Liver (tissue), 3 donors: ENCODE measurements at regions not wholly inside any gene's neighbourhood (a gene's known extent, or its start where the extent isn't known, plus 50 kb on each side); places are given as distances from the start of the nearest gene placed in this dataset.

Source experiments
- FOXA2 ChIP-seq: IDR thresholded peaks from 2 replicates; pipeline ENCODE4 v1.6.1; 2016; ENCODE audit warnings: antibody characterized with exemption
- GABPA ChIP-seq, 2 donors: IDR thresholded peaks in 1 of 2; conservative IDR thresholded peaks in 1 of 2; 2 replicates each; pipeline ENCODE4 v1.6.1; 2016; ENCODE audit warnings: antibody characterized with exemption in 2 of 2, mild to moderate bottlenecking in 1 of 2, moderate library complexity in 1 of 2
- RXRA ChIP-seq, 2 donors: IDR thresholded peaks; 2 replicates each; pipeline ENCODE4 v1.6.1; 2017 to 2018; ENCODE audit warnings: antibody characterized with exemption in 2 of 2, mild to moderate bottlenecking in 1 of 2
- TF ChIP-seq, protein P1 (sequence below): IDR thresholded peaks from 2 replicates; pipeline ENCODE4 v1.6.1; 2016; ENCODE audit warnings: antibody characterized with exemption
- TF ChIP-seq, protein P2 (sequence below): fragments of 150-350 bp; IDR thresholded peaks from 2 replicates; pipeline ENCODE4 v1.5.1; 2017; ENCODE audit warnings: improper control_type of control experiment, low read depth, low read length; ENCODE audit not compliant: missing input control
- donor health status: healthy.
- donor health status: healthy.

DNA sequence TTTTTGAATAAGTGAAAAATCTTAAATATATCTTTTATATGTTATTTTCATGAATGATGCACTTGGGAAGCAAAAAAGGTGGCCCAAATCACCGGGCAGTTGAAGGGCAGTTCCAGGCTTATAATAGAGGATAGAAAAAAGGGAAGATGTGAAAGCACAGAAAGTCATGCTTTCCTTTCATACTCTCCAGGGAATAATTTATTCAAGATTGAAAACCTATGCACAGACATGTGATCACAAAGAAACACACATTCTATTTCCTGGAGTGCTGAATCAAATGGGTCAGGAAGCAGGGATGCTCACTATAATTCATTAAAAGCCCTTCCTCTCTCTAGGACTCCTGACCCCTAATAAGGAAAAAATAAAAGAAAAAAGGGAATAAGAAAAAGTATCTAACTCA is 66.1 kb upstream of the USP38 start:
- no peak for TF ChIP-seq RXRA (IDR thresholded peaks at IDR 0.05)
- TF ChIP-seq GABPA (IDR thresholded peaks at IDR 0.05 in 1 of 2, conservative IDR thresholded peaks at IDR 0.05 in 1 of 2), result no peak
- TF ChIP-seq FOXA2, result no peak
- TF ChIP-seq, protein P1, sequence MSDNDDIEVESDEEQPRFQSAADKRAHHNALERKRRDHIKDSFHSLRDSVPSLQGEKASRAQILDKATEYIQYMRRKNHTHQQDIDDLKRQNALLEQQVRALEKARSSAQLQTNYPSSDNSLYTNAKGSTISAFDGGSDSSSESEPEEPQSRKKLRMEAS, result no peak
- TF ChIP-seq, protein P2, sequence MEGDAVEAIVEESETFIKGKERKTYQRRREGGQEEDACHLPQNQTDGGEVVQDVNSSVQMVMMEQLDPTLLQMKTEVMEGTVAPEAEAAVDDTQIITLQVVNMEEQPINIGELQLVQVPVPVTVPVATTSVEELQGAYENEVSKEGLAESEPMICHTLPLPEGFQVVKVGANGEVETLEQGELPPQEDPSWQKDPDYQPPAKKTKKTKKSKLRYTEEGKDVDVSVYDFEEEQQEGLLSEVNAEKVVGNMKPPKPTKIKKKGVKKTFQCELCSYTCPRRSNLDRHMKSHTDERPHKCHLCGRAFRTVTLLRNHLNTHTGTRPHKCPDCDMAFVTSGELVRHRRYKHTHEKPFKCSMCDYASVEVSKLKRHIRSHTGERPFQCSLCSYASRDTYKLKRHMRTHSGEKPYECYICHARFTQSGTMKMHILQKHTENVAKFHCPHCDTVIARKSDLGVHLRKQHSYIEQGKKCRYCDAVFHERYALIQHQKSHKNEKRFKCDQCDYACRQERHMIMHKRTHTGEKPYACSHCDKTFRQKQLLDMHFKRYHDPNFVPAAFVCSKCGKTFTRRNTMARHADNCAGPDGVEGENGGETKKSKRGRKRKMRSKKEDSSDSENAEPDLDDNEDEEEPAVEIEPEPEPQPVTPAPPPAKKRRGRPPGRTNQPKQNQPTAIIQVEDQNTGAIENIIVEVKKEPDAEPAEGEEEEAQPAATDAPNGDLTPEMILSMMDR, result no peak
